Adrenal gland (tissue), 9 donors: ENCODE measurements at regions not wholly inside any gene's neighbourhood (a gene's known extent, or its start where the extent isn't known, plus 50 kb on each side); places are given as distances from the start of the nearest gene placed in this dataset.

Source experiments
- DNase-seq, 7 donors: peaks; one replicate each; pipeline ENCODE4 v3.0.0-alpha.2; 2019 to 2020
- H3K27ac ChIP-seq, 5 donors: fragments of 200-600 bp; sonication (generic) in 4 of 5; 1 replicate in 3 of 5; 2 replicates in 2 of 5; pipeline versions ENCODE4 v1.5.1 to v1.8.0; 2016 to 2020; ENCODE audit warnings: mild to moderate bottlenecking in 1 of 5
- H3K27me3 ChIP-seq: fragments of 200-600 bp; 2 replicates; pipeline ENCODE4 v1.8.0; 2021
- H3K36me3 ChIP-seq, 2 donors: fragments of 200-600 bp; replicated peaks in 1 of 2; 1 replicate in 1 of 2; 2 replicates in 1 of 2; pipeline versions ENCODE4 v1.5.1 to v1.8.0; 2018 to 2022
- H3K4me1 ChIP-seq, 2 donors: fragments of 200-600 bp; replicated peaks in 1 of 2; 1 replicate in 1 of 2; 2 replicates in 1 of 2; pipeline versions ENCODE4 v1.5.1 to v1.8.0; 2018 to 2021
- H3K4me3 ChIP-seq, 4 donors: fragments of 200-600 bp; sonication (generic) in 3 of 4; one replicate each; pipeline ENCODE4 v1.5.1; 2016 to 2018
- H3K9me3 ChIP-seq, 3 donors: fragments of 200-600 bp; sonication (generic) in 1 of 3; replicated peaks in 1 of 3; 1 replicate in 2 of 3; 2 replicates in 1 of 3; pipeline versions ENCODE4 v1.5.1 to v1.8.0; 2016 to 2021
- POLR2A ChIP-seq, 2 donors: fragments of 450-650 bp; IDR thresholded peaks; one replicate each; pipeline ENCODE4 v1.6.1; 2017; ENCODE audit warnings: antibody characterized with exemption in 2 of 2, mild to moderate bottlenecking in 2 of 2, moderate library complexity in 1 of 2
- WGBS, 4 donors: extraction: QIAGEN DNeasy Blood & Tissue Kit in 2 of 4; methylation state at CpG; one replicate each; pipeline versions ENCODE4 v1.1.5 to v1.1.7; 2013 to 2017; 5-methylcytosine and 5-hydroxymethylcytosine counted together
- intact Hi-C, 2 donors: fragments of 100-400 bp; cut with DNase I; formaldehyde crosslinking; loops; one replicate each; pipeline versions ENCODE4 v1.14.1 to v1.15.0; 2022 to 2023
- TF ChIP-seq, protein P1 (sequence below), 6 experiments: fragments of 450-650 bp in 4 of 6; fragments of 200-600 bp in 2 of 6; sonication (generic) in 1 of 6; IDR thresholded peaks; 1 replicate in 5 of 6; 2 replicates in 1 of 6; pipeline versions ENCODE4 v1.5.1 to v1.8.0; 2016 to 2021; ENCODE audit warnings: antibody characterized with exemption in 6 of 6, mild to moderate bottlenecking in 2 of 6, moderate library complexity in 1 of 6
- donor health status: healthy with polysubstance abuse.
- donor health status: Bipolar disorder and iron deficiency.
- donor health status: DM: yes; HTN: yes; CAD: no.
- donor health status: DM: no; HTN: no; CAD: no.
- donor health status: DM: no; HTN: no; CAD: no.

DNA sequence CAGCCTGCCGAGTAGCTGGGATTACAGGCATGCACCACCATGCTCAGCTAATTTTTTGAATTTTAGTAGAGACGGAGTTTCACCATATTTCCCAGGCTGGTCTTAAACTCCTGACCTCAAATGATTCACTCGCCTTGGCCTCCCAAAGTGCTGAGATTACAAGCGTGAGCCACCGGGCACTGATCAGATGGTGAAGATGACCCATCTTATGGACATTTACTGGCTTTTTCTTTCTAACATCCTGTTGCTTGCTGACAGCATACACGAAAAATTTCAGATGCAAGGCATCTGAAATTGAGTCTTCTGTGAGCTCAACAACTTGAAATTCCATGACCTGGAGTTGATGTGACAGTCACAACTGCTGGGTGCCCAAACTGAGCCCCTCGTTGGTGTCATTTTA lies 859.5 kb upstream of the CNTNAP5 start:
- H3K27ac ChIP-seq: no peak overlapping the region
- no peaks in the 10 kb centered on the region for H3K36me3 ChIP-seq
- H3K9me3 ChIP-seq: no peaks in the 10 kb centered on the region
- intact Hi-C loops: no loop called here
- WGBS, 4 donors: 68 to 76% (median 74%) methylated on average over 7 of the region's 7 CpGs
- no peaks in the 10 kb centered on the region for H3K4me1 ChIP-seq
- TF ChIP-seq, protein P1, sequence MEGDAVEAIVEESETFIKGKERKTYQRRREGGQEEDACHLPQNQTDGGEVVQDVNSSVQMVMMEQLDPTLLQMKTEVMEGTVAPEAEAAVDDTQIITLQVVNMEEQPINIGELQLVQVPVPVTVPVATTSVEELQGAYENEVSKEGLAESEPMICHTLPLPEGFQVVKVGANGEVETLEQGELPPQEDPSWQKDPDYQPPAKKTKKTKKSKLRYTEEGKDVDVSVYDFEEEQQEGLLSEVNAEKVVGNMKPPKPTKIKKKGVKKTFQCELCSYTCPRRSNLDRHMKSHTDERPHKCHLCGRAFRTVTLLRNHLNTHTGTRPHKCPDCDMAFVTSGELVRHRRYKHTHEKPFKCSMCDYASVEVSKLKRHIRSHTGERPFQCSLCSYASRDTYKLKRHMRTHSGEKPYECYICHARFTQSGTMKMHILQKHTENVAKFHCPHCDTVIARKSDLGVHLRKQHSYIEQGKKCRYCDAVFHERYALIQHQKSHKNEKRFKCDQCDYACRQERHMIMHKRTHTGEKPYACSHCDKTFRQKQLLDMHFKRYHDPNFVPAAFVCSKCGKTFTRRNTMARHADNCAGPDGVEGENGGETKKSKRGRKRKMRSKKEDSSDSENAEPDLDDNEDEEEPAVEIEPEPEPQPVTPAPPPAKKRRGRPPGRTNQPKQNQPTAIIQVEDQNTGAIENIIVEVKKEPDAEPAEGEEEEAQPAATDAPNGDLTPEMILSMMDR (IDR thresholded peaks at IDR 0.05): no peak
- no peak for TF ChIP-seq POLR2A (IDR thresholded peaks at IDR 0.05)
- DNase-seq: no peak
- no peak overlapping the region for H3K4me3 ChIP-seq
- H3K27me3 ChIP-seq: no peaks in the 10 kb centered on the region

DNA sequence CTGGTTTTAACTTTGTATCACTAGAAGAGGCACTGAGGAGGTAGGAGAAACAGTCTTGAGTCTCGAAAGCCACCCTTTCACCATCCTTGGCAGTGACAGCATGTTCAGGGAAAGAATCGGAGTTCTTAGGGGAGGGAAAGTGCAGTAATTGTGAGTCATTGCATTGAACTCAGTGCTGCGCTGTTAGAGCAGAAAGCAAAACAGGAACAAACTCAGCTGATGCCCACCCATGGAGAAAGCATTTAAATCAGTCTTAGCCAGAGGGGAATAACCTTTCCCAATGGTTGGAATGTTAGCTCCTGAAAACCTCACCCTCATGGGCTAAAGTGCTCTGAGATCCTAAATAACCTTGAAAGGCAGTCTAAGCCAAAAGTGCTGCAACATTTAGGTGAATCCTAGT lies 845.6 kb upstream of the CNTNAP5 start:
- 62 to 77% (median 69%) methylated on average over 3 of the region's 3 CpGs for WGBS, 4 donors
- Histone ChIP-seq H3K27me3 (no peaks in the 10 kb centered on the region), H3K9me3 (no peaks in the 10 kb centered on the region), H3K27ac (no peak overlapping the region), H3K4me1 (no peaks in the 10 kb centered on the region), H3K4me3 (no peak overlapping the region), H3K36me3 (no peaks in the 10 kb centered on the region)
- TF ChIP-seq POLR2A (IDR thresholded peaks at IDR 0.05): no peak
- TF ChIP-seq, protein P1 (IDR thresholded peaks at IDR 0.05): no peak
- no peak for DNase-seq
- intact Hi-C loops: no loop called here

DNA sequence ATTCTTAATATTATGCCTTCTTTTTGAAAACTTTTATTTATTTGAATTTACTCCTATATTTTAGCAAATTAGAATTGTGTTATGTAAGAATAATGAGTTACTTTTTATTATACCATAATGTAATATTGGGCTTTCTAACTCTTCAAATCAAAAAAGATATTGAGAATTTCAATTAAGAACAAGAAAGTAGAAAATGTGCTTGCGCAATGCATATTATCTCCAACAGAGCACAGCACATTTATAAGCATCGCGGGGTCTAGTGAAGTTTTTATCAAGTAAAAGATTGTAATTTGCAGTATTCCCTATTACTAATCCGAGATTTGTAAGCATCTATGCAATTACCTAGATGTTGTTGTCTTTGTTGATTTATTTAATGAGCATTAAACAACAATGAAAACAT lies 829.1 kb upstream of the CNTNAP5 start:
- Histone ChIP-seq H3K36me3 (no peaks in the 10 kb centered on the region), H3K9me3 (no peaks in the 10 kb centered on the region), H3K4me1 (no peaks in the 10 kb centered on the region), H3K27ac (no peak overlapping the region), H3K4me3 (no peak overlapping the region), H3K27me3 (no peaks in the 10 kb centered on the region)
- WGBS, 4 donors: 81 to 87% (median 85%) methylated on average over 4 of the region's 4 CpGs
- intact Hi-C loops: no loop called here
- TF ChIP-seq POLR2A (IDR thresholded peaks at IDR 0.05): no peak
- TF ChIP-seq, protein P1 (IDR thresholded peaks at IDR 0.05): no peak
- DNase-seq: no peak

DNA sequence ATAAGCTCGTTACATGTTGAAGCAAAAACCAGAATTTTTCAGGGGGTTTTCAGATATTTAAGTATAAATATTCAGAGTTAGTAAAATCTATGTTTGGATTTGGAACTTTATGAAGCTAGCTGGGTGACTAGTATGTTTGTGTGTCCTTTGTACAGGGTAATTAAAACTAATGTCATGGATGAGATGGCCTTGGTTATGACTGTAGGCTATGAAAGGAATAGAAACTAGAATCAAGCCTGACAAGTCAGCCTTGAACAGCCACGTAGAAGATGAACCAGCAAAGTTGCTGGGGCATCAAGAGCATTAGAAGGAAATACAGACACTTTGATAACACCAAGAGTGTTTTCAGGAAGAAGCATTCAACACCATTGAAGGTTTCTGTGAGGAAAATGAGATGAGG lies 825.1 kb upstream of the CNTNAP5 start:
- Histone ChIP-seq H3K4me3 (no peak overlapping the region), H3K36me3 (no peaks in the 10 kb centered on the region), H3K27ac (no peak overlapping the region), H3K27me3 (no peaks in the 10 kb centered on the region), H3K4me1 (no peaks in the 10 kb centered on the region), H3K9me3 (no peaks in the 10 kb centered on the region)
- TF ChIP-seq, protein P1 (IDR thresholded peaks at IDR 0.05): no peak
- TF ChIP-seq POLR2A (IDR thresholded peaks at IDR 0.05): no peak
- 47 to 73% (median 61%) methylated on average over 2 of the region's 2 CpGs for WGBS, 4 donors
- intact Hi-C loops: no loop called here
- no peak for DNase-seq
